NCI-H1436 treated with DMSO at 0.1 percent for 48 hours (cell line): ENCODE measurements at regions not wholly inside any gene's neighbourhood (a gene's known extent, or its start where the extent isn't known, plus 50 kb on each side); places are given as distances from the start of the nearest gene placed in this dataset.
"Not testable (repeated sequence)": the region's sequence is repeated elsewhere in the genome, so short reads cannot be mapped to it uniquely, and the experiment has no call there.

ENCODE experiments used
- DNase-seq: peaks from one replicate; lab custom pipeline; 2025; lab: John Stamatoyannopoulos, UW

DNA sequence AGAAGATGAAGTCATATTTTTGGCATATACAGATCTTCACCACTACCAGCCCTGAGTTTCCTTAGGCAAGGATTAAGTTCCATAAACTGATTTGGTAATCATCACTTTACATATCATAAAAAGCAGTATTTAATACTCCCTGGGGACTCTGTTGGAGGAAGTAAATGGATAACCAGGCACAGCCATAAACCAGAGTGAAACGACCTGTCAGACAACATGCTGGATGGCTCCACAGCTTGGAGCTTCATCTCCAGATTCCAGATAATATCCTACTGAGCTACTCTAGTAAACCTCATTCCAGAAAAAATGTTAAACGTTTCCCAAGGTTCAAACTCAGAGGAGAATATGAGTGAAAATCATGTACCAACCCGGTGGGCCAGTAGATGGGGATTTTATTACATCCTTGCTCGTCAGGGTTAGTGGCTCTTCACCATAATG is 109.2 kb downstream of the BASP1 start:
- DNase-seq = no peak

DNA sequence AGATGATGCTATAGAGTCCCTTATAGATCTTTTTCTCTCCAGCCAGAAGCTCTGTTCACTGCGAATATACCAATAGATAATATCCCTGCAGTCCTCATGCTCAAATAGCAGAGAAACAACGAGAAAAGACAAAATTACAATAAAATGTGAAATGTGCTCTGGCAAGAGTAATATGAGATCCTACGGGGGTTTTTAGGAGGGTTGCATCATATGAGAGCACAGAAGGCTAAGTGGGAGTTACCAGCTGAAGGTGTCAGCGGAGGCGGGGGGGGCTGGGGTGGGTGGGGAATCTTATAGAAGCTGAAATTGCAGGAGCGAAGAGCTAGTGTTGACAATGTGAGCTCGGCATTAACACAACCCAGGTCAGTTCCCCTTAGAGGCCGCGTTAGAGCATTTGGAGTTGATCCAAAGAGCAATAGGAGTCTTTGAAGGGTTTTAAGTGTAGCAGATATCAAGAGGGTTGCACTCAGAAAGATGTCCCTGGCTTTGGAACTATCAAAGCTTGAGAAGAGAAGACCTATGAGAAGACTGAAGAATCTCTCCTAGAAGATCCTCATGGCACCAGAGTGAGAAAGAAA is 109.7 kb downstream of the BASP1 start:
- no peak for DNase-seq

DNA sequence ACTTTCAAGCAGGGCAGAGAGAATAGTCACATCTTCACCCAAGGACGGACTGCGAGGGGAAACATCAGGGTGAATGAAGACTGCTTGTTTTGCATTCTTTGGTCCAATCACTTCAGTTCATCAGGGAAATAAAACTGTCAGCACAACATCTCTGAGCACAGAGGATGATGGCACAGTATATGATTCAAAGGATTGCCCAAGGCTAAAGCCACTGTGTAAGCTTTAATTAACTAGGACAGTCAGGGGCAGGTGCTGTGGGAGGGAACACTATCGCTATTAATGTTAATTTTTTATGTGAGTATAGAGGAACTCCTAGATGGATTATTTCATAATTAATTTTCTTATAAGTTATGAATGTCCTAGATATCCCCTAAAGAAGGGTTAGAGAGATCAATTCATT is 112.1 kb downstream of the BASP1 start:
- DNase-seq = no peak

- no peak for DNase-seq
These were observed 113.0 kb downstream of the BASP1 start for GRCh38 chr5:17330386-17330785.

GRCh38 chr5:17331651-17332050 is 114.2 kb downstream of the BASP1 start:
- no peak for DNase-seq

- DNase-seq = no peak
These were observed 116.3 kb downstream of the BASP1 start for GRCh38 chr5:17333755-17334154.

GRCh38 chr5:17336054-17336453 is 118.6 kb downstream of the BASP1 start:
- DNase-seq = no peak

GRCh38 chr5:17336723-17337122 is 119.3 kb downstream of the BASP1 start:
- DNase-seq = not testable (repeated sequence)

GRCh38 chr5:17339841-17340240 is 122.4 kb downstream of the BASP1 start:
- DNase-seq = no peak

- DNase-seq = no peak
These were observed 122.9 kb downstream of the BASP1 start for GRCh38 chr5:17340379-17340778.

GRCh38 chr5:17340819-17341218 is 123.4 kb downstream of the BASP1 start:
- no peak for DNase-seq

GRCh38 chr5:17343675-17344074 is 126.2 kb downstream of the BASP1 start:
- DNase-seq = no peak

DNA sequence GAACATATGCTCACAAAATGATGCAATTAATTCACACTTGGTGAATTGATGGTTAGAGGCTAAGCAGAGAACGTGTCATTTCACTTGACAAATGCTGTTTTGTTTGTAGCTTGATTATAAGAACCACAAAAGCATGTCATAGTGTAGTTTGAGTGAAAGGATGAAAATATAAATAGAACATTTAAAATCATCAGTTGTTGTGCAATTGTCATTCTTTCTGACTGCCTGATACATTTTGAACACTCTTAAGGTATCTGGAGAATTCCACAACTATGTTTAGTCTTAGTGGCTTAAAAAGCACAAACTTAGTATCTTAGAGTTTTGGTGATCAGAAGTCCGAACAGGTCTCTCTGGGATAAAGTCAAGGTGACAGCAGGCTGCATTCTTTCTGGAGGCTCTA is 129.4 kb downstream of the BASP1 start:
- DNase-seq = no peak

DNA sequence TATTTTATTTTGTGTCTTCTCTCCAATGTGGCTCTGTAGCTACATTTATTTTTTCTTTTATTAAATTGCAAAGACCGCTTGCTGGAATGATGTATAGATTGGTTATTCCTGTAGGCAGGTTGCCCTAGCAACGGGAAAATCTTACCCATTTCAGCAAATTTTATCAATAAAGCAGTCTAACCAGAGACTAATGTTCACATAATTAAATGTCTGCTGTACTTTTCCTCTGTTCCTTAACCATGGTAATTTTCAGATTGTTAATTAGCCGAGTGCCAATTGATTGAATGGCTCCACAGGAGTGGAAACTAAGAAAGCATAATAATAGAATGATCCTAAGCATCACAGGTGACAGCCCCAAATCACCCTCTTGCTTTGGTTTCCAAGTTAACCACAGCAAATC is 134.8 kb downstream of the BASP1 start:
- no peak for DNase-seq

DNA sequence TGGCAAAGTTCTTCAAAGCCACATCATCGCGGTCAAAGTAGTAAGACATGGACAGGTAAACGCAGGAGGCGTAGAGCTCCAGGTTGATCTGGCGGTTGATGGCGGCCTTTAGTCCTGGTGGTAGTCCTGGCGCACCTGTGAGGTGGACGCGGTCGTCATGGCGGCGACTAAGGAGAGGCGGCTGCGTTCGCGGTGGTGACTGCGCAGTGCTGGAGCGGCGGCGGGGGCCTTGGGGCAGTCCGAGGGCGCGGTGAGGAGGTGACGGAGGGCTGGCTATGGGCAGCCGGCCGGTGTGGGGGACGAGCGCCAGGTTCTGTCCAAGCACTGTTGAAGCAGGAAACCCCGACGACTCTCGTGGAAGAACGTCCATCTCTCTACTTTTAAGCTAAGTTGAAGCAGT is 136.8 kb downstream of the BASP1 start:
- no peak for DNase-seq

GRCh38 chr5:17355586-17356346 is 138.3 kb downstream of the BASP1 start:
- DNase-seq = no peak

DNA sequence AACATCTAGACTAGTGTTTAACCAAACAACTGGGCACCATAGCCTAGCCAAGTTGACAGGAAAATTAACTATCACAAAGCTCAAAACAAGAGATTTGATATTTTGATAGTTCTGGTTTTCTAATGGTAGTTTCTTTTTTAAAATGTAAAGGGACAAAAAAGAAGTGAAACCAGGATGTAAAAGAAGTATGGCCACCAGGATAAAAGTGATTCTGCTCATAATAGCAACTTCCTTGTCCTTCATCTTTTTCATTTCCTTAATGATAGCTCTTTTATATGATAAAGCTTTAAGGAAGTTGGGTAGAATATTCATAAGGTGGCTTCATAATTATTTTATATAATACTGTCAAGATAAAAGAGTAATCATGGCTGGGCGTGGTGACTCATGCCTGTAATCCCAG is 139.1 kb downstream of the BASP1 start:
- no peak for DNase-seq

- no peak for DNase-seq
These were observed 140.1 kb downstream of the BASP1 start for GRCh38 chr5:17357504-17357903.

- no peak for DNase-seq
These were observed 140.0 kb upstream of the TAF11L2 start for GRCh38 chr5:17358031-17358430.

DNA sequence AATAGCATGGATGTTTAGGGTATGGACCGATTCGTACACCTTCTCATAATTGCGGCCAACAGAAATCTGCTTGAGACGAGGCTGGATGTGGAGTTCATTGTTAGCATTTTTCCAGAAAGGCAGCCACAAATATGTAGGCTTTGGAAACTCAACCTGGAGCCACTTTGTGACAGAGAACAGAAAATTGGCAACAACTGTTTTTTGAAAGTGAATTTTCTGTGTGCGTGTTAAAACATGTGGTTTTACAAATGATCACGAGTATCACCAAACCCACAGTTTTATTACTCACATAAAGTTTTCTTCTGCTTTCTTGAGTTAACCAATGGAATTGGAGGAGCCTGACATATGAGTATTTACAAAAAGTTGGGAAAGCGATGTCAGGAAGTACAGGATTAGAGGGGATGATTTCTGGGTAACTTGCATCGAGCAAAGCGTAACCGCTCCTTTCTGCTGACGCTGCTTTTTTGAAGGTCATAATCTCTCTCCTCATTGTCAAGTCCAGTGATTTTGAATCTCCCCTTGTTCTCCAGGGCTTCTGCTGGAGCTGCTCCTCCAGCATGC is 138.5 kb upstream of the TAF11L2 start:
- no peak for DNase-seq

DNA sequence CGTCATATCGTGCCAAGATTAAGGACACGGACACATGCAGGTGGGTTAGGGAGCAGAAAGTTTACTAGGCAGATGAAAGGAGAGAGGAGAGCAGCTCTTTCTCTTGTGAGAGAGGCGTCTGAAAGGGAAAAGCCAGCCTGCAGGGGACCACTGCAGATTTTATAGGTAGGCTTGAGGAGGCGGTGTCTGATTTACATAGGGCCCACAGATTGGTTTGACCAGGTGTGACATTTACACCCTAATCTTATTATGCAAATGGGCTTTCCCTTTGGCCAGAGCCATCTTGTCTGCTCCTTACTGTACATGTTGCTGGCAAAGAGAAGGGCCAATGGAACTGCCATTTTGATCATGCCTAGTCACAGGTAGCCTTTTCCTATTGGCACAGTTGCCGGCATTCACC is 137.2 kb upstream of the TAF11L2 start:
- no peak for DNase-seq

- DNase-seq = no peak
These were observed 136.7 kb upstream of the TAF11L2 start for GRCh38 chr5:17361331-17361730.

DNA sequence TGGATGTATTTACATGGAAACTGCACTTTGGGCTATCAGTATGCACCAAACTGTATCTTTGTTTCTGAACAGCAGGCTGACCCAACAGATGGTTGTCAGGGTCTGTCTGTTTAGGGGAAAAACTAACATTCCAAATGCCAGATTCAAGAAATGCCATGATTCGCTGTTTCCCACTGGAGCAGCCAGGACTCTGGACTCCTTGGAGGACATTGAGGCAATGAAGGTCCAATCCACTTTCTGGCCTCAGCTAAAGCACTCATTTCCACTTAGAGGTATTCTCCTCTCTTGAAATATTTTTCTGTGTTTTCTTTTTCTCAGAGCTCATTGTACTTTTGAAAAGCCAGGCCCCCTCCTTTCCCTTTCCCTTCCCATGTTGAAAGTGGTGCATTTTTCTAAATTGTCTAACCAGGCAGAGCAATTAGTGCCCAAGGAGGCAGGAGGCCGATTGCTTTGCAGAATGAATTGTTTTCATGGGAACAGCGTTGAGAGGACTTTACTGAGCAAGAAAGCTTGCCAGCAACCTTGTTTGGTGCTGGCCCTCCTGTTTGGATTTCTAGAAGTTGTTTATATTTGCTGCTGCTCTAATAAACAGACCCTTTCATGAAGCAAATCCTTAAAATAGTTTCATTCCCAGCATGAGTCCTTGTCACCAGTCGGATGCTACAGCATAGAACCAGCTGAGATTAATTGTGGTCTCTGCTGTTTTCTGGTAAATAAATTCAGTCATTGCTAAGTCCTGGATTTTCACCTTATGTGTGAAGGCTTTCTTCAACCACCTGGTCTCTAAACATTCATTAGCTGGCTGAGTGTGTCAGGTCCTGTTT is 132.8 kb upstream of the TAF11L2 start:
- DNase-seq = no peak
